ENCODE measurements at regions not wholly inside any gene's neighbourhood (a gene's known extent, or its start where the extent isn't known, plus 50 kb on each side); places are given as distances from the start of the nearest gene placed in this dataset.

DNA sequence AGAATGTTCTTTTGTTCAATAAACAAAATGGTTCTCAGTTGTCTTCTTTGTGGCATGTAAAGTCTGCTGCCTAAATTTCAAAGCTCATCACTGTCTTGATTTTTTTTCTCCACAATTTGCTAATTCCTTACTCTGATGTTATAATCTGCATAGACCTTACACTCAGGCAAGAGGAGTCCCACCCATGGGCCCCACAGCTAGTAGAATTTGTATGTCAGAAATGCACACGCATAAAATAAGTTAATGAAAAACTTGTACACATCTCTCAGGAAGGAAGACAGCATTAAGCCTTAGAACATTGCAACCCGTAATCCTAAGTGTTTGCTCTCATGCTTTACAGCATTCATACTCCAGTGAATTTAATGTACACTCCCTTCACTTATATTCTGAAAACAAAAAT, 280.8 kb downstream of the ATXN7L3B start:
- no peak for DNase-seq

DNA sequence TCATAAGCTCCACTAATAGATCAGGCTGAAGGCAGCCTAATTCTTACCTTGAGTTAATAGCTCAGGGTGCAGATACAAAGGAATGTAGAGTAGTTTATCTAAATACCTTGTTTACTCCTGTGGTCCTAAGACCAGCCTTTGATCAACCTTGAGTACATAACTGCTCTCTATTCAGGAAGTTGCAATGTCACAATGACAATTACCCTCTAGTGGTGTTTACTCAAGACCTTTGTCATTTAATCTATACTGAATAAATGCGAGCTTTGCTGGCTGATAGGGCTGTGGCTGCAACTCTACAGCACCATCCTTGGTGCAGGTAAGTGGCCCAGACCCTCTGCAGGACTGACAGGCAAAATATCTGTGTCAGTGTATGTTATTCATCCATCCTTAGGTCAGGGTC, 282.7 kb downstream of the ATXN7L3B start:
- DNase-seq, result no peak

DNA sequence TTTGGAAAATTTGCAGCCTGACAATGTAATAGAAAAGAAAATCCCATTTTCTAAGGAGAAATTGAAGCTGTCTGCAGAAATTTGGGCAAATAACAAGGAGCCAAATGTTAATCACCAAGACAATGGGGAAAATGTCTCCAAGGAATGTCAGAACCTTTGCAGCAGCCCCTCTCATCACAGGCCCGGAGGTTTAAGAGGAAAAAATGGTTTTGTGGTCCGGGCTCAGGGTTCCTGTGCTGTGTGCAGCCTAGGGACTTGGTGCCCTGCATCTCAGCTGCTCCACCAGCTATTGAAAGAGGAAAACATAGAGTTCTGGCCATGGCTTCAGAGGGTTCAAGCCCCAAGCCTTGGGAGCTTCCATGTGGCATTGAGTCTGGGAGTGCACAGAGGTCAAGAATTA, 298.9 kb downstream of the ATXN7L3B start:
- DNase-seq, result no peak

DNA sequence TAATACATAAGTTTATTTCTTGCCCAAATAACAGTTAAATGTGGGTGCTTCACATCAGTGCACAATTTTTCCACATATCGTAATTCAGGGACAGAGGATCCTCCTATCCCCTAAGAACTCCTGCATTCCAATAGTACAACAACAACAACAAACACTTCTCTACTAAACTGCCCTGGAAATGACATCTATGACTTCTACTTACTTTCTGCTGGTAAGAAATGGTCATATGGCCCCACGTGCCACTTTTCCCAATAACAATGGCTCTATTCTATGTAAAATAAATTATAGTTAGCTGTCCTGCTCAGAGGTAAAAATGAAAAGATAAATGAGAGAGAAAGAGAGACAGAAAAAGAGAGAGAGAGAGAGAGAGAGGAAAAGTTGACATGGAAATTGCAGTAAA, 308.5 kb downstream of the ATXN7L3B start:
- no peak for DNase-seq

DNA sequence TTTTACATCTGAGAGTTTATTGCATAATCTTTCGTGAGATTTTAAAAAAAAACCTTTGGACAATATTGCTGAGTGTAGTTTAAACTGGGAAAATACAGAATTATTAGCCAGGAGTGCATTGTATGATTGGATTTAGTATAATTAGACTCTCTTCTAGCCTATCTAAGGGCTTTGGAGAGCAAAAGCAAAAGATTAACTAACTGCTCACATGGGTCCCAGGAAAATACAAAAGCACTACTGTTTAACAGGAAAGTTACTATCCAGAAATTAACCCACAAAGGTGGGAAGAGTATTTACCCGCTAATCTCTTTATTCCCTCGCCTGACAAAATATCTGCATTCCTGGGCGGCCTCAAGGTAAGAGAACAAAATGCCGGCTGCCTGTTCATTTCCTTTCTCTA, 309.5 kb downstream of the ATXN7L3B start:
- DNase-seq, result no peak

DNA sequence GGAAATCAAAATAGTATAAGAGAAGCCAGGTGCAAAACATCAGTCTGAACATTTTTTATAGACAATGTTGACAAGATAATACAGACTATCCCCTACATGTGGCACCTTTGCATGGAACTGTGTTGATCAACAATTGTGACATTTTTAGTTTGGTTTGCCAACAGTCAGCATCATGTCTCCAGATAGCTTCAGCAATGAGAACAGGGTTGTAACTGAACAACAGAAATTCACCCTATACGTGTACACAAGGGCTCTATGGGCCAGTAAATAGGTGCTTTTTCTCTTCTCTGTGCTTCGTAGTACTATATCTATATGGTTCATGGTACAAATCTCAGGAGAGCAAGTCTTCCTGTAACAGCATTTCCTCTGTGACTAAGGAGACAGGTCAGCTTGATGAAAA, 310.4 kb downstream of the ATXN7L3B start:
- DNase-seq, result no peak

DNA sequence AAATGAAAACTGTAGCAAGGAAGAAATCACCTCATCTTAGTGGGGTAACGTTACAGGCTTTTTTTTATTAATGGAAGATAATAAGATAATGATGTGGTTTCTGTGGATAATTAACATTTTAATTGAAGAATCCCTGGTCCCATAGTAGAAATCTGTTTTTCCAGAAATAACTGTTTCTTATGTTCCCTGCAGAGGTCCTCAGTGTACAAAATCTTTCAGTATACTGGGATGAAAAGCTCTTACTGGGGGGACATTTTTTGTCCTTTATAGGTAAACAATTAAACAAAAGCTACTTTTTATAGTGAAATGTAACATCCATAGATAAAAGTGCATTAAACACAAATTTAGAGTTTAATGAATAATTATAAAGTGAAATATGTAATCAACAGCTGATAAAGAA, 312.2 kb downstream of the ATXN7L3B start:
- DNase-seq, result no peak

DNA sequence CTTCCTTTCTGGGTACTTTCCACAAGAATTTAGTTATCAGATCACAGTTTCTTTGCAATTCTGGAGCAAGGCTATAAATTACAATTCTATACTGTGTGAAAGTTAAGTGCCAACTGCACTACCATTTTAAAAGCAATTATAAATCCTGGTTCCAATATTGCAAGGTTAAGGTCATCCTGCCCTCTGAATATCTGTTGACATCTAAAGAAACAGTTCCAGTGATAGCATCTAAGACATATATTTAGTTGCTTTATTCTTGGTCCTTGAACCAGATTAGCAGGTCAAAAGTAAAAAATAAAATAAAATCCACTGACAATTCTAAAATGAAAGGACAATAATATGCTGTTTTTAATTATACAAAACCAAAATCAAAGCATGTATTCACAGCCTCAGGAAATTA, 334.2 kb downstream of the ATXN7L3B start:
- DNase-seq, result no peak

DNA sequence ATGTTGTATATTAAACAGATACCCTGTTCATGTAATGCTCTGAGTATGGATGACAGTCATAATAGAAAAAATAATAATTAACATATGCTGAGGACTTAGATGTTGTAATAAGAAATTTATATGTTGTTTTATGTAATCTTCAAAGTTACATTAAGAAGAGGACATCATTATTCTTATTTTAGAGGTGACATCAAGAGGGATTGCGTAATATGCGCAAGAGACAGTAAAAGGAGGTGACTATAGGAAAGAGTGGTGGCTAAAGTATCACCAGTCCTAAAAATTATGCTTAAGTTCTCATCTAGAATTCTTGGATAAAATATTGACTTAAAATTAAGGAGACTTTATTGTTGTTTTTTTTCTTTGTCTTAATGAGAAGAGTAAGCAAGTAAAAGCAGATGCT, 323.9 kb downstream of the KCNC2 start:
- no peak for DNase-seq

DNA sequence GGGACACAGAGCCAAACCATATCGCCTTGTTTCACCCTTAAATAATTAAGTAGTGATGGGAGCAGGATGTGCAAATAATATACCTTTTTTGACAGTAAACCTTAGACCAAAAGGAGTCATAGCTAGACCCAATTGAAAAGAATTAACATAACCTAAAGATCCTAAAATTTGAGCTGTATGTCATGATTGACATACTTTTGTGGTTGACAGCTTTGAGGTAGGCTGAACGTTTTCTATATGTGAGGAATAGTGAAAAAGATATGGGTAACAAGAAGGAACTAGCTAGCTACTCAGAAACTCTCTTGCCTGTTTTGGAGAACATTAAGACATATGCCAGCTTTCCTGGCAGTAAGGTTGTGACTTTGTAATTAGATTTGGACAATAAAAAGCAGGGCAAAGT, 320.6 kb downstream of the KCNC2 start:
- DNase-seq, result no peak

DNA sequence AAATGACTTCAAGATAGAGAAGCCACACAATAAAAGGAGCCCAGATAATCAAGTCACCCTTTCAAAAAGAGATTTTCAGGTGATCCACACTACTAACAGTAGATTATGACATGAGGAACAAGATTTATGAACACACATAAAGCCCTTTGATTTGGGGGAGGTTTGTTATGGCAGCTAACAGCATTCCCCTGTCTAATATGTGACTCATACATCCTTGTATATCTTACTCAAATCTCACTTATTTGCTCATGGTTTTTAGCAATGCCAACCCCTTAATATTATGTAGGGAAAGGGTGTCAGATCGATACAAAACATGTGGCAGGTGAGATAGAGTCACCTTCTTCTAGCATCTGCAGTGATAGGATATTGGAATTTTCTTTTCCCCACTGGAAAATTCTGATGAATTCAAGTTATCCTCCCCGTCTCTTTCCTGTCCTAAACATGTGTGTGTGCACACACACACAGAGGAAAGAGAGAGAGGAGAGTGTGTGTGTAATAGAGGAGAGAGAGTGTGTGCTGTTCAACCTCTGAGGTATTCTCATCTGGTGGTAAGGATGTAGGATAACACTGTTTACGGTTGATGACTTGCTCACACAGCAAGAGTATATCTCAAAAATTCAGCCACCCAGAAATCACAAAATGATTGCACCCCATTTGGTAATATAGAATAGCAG, 319.9 kb downstream of the KCNC2 start:
- DNase-seq, result no peak

DNA sequence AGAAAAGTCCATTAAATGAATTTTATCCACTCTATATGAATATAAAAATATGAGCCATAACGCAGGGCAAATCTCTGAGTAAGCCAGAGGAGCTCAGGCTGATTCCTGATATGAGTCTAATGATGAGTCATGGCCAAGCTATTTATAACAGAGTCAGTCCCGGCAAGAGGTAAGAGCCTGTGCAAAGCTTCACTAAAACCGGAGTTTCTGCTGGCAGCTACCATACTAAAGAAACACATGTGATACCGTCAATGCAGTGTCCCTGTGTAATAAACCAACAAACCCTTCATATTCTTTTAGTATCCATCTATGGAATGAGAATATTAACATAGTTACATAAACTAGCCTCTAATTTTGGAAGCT, 319.4 kb downstream of the KCNC2 start:
- DNase-seq, result no peak

DNA sequence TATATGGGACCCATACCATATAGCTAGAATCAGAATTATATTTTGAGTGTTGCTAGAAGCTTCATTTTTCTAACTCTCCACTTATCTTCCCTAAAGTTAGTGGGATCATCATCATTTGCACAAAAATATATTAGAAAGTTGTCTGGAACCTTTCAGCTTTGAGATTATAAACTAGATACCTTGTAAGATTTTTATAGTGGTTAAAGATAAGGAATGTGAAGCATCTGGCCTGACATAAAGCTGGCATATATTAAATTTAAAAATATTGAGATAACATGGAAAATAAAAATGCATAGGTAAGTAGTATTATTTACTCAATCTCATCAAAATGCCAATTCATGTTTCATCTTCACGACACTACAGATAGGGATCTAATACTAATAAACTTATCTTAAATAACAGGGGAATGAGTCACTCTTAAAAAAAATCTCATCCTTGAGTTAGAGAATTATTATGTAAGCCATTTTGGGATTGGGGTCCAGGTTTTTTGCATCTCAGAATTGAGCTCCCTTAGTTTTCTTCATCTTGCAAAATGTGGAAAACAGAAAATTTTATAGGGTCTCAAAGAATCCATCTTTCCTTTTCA, 318.5 kb downstream of the KCNC2 start:
- DNase-seq, result no peak

DNA sequence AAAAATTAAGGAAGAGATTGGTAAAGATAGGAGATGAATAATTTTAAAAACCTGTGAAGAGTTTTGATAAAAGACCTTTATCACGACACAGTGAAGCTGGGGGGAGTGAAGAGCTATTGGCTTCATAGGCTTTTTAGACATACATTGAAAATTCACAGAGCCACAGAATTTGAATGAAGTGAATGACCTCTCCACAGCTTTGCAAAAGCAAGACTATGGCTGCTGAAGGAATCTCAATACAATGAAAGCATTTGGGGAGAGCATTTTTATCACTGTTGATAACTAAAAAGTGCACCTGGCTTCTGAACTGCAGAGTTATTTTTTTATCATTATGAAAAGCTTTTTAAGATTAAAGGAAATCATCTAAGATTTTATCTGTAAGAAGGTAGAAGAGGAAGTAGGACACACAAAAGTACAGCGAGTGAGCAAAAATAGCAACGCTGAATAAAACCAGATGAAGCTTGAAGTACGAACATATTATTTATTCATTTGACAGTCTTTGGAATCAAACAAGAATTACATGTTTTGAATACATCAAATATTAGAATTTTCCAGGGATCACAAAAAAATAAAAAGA, 317.5 kb downstream of the KCNC2 start:
- DNase-seq, result no peak

DNA sequence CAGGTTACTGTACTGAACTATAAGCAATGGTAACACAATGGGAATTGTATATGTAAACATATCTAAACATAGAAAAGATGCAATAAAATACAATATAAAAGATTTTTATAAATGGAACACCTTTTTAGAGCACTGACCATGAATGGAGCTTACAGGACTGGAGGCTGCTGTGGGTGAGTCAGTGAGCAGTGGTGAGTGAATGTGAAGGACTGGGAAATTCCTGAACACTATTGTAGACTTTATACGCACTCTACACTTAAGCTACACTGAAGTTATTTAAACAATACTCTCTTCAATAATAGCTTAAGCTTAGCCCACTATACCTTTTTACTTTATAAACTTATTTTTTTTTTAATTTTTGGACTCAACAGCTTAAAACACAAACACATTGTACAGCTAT, 313.5 kb downstream of the KCNC2 start:
- DNase-seq, result no peak

DNA sequence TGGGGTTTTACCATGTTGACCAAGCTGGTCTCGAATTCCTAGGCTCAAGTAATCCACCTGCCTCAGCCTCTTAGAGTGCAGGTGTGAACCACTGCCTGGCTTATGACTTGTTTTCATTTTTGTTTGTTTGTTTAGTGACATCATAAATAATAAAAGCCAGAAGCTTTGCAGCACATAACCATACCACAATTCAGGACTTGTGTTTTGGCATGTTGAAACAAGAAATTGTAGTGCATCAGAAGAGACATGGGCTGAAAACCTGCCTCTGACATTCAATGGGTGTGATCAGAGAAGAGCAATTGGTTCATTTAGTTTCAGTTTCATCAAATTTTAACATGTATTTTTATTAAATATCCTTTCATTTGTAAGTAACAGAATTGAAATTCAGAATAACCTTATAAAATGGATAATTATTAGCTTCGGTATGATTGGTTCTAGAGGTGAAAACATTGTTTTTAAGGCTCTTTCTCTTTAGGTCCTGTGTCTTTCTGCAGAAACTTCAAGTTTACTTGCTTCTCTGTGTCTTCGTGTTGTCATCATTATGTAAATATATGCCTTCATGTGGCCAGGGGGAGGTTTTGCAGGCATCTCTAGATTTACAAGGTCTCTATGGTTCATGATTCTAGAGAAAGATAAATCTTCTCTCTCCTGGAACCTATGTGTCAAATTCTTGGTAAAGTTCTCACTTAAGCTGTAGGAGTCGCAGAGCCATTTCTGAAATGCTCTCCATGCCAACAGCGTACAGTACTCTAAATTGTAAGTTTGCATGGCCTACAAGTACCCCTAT, 312.0 kb downstream of the KCNC2 start:
- DNase-seq, result no peak

DNA sequence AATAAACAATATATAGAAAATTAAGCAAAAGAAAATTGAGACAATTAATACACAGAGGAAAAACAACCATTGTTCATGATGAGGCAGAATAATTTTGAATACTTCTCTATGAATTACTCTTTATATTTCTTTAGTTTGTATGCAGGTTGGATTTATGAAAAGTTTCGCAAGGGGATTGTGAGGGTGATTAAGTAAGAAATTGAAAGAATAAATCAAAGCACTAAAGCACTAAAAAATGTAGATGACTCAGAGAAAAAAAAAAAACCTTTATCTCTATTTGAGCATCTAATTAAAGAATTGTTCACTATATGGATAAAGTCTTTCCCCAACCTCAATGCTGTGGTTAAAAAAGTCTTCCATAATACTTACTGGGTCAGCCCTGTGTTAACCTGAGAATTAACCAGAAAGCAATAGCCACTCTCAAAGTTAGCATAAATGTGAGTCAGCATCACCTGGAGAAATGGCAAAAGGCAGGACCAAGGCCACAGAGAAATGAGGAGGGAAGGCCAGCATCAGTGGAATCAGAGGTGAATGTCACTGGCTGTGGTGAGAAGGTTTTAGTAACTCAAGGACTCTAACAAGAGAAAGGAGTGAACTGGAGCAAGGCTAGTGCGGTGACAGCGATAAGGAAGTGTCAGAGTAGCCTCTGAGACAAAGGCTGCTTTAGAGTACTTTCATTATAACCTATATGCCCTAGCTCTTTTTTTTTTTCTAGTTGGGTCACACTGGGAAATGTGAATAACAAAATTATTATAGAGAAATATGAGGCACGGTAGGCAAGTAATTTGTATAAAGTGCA, 310.4 kb downstream of the KCNC2 start:
- DNase-seq, result no peak

DNA sequence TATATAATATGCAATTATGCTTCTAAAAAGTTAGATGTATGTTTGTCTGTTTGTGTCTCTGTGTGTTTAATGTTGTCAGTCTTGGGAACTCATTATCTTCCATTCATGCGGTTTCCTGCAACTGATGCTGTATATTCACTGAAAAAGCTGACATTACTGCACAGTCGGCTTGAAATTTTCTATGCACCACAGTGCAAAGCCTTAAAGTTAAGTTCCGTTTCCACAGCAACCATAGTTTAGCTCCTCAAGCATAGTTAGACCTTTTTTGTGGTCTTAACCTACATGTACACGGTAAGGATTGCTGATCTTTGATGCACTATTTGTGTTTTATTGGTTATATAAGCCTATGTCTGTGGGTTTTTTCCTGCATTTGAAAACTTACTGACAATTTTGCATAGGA, 309.4 kb downstream of the KCNC2 start:
- DNase-seq, result no peak

DNA sequence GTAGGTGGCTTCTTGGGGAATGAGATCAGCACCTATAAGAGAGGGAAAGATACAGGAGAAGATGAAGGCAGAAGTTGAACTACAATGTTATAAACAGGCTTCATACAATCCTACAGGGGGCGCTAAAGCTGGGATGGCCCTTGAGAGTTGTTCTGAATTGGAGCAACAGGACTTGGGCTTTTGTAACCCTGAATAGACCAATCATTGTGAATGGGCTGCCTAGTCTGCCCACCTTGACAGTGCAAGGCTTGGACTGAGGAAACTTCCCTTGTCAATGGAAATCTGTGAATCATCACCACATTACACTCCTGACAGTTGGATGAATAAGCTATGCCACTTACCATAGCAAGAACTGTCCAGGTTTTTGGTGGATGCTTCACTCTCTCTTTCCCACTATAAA, 306.1 kb downstream of the KCNC2 start:
- no peak for DNase-seq

DNA sequence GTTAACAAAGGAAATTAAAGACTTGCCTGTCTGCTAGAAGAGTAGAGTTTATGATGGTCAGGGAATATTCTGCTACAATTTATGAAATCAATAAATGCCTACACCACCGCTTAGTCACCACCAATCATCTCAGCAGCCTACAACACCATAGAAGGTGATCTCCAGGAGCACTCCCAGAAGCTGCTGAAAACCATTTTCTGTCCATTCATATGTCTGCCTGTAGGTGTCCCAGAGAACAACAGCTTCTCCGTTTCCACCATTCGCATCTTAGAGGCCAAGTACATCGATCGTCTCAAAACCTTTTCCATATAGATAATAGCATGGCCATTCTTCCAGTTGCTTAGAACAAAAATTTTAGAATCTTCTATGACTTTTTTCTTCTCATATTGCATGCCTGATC, 303.4 kb downstream of the KCNC2 start:
- no peak for DNase-seq

DNA sequence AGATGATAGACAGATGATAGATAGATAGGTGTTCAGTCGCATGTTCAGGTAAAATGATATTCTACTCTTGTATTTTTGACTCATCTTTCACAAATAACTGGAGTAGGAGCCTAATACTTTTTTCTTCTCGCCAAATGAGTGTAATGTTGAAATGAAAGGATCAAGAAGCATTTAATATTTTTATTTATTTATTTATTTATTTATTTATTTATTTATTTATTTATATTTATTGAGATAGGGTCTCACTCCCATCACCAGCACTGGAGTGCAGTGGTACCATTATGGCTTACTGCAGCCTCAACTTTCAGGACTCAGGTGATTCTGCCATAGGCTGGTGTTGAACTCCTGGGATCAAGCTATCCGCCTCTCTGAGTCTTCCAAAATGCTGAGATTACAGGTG, 298.8 kb downstream of the KCNC2 start:
- DNase-seq, result no peak

DNA sequence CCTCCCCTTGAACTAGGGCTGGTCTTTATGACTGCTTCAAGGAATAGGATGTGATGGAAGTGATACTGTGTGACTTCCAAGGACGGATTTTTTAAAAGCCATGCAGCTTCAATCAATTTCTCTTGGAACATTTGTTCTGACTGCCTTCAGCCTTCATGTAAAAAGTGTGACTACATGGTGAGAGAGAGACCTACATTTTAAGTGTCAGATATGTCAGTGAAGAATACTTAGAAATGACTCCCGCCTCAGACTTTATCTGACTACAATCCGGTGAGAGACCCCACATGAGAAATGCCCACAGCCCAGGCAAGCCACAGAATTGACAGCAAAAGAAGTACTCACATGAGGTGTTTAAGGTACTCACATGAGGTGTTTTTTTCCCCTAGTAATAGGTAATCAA, 295.3 kb downstream of the KCNC2 start:
- DNase-seq, result no peak

DNA sequence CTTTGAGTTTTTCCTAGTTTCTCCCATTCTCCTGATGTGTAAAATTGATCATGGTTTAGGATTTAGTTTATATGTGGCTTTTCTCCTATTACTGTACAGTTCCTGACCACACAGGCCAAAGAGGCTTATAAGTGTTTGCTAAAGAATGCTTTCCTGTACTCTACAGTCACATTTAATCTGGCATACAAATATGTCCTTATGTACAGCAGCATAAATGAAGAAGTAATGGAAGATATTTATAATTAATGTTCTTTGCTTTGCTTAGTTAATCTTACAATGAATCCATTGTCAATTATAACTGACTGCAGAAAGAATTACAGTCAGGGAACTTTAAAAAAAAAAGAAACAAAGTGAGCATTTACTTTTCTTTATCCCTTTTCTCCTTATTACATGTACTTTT, 293.9 kb downstream of the KCNC2 start:
- no peak for DNase-seq

Data from inflammatory macrophage treated with lipopolysaccharide for 4 hours (primary cell).